ENCODE measurements at regions not wholly inside any gene's neighbourhood (a gene's known extent, or its start where the extent isn't known, plus 50 kb on each side); places are given as distances from the start of the nearest gene placed in this dataset.

DNA sequence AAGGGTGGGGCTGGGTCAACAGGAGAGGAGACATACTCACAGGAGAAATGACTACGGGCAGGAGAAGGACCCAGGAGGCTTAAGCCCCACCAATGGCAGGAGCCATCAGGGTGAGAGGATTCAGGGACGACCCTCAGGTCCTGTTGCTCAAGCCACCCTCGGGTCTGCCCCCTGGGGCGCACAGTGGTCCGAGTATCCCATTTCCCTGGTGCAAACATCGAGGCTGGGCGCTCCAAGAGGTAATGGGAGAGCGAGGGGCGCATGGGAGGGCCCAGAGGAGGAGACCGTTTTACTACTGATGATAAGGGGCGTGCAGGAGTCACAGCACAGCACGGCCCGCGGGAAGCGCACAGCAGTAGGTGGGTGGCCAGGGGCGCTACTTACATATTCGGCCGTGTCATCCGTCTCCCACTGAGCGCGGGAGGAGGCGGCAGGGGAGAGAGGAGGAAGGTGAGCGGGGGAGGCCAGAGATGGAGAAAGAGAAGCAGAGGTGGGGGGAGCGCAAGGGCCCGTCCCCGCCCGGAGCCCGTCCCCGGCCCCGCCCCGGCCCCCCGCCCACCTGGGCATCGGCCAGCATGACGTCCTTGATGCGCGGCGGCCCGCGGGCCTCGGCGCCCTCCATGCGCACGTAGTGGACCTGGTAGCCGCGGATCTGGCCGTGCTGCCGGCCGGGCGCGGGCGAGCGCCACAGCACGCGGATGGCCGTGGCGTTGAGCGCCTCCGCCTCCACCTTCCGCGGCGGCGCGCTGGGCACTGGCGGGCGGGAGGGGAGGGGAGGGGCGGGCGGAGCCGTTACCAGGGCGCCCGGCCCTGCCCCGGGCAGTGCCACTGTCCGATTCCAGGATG, 111.5 kb downstream of the PTPRS start:
- Histone ChIP-seq H3K9me3 (no peaks in the 10 kb centered on the region), H3K4me1 (peaks cover 9% of the 10 kb centered on the region; the same call in 2 of the 3 replicates), H3K27ac (peak overlapping the region; percentile 76 to 93), H3K4me3 (peak overlapping the region; percentile 47), H3K4me2 (peak overlapping the region; percentile 79)
- CTCF ChIA-PET: no interaction called here
- peak; percentile 23 to 56 for DNase-seq (ENCODE audit: low read depth in 1 of 2, low spot score in 1 of 2)
- TF ChIP-seq RCOR1 (IDR thresholded peaks at IDR 0.05; ENCODE audit: low read depth, low read length): no peak
- no peak for TF ChIP-seq RARB (CRISPR knock-in tag; IDR thresholded peaks at IDR 0.05)
- TF ChIP-seq ZNF302 (CRISPR knock-in tag; IDR thresholded peaks at IDR 0.05): no peak
- no peak for TF ChIP-seq MAZ (IDR thresholded peaks at IDR 0.05; ENCODE audit: borderline replicate concordance, low read depth, low read length)
- TF ChIP-seq, protein P1, sequence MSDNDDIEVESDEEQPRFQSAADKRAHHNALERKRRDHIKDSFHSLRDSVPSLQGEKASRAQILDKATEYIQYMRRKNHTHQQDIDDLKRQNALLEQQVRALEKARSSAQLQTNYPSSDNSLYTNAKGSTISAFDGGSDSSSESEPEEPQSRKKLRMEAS (IDR thresholded peaks at IDR 0.05): peak; percentile 9; the same call in 1 of the 2 replicates
- TF ChIP-seq JUN (IDR thresholded peaks at IDR 0.05): peak in 1 of 2 experiments; percentile 30; a peak in 1 of 5 replicates
- TF ChIP-seq NFE2L2 (conservative IDR thresholded peaks at IDR 0.05; ENCODE audit: low read length): no peak
- no peak for TF ChIP-seq HDAC2 (IDR thresholded peaks at IDR 0.05)
- TF ChIP-seq, protein P2, sequence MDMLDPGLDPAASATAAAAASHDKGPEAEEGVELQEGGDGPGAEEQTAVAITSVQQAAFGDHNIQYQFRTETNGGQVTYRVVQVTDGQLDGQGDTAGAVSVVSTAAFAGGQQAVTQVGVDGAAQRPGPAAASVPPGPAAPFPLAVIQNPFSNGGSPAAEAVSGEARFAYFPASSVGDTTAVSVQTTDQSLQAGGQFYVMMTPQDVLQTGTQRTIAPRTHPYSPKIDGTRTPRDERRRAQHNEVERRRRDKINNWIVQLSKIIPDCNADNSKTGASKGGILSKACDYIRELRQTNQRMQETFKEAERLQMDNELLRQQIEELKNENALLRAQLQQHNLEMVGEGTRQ (IDR thresholded peaks at IDR 0.05): no peak
- TF ChIP-seq HOXA7 (CRISPR knock-in tag; IDR thresholded peaks at IDR 0.05): no peak
- no peak for TF ChIP-seq EHMT2 (IDR thresholded peaks at IDR 0.05; ENCODE audit: low read depth)
- 33% methylated on average over 17 of the region's 72 CpGs for WGBS (ENCODE audit: missing lambda C conversion rate)
- FAIRE-seq: no peak
- POLR2A ChIA-PET: no interaction called here
- peak; percentile 83 to 86 for ATAC-seq

DNA sequence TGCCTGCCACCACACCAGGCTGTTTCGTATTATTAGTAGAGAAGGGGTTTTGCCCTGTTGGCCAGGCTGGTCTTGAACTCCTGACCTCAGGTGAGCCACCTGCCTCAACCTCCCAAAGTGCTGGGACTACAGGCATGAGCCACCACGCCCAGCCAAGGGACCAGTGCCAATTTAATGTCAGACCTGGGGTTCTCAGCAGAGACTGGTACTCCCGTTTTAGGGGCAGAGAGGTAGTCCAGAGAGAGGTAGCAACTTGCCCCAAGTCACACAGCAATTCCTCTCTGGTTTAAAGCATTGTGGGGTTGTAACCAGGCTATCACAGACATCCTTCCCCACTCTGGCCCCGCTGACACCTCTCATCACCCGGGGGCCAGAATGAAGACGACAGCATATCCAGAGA, 112.1 kb downstream of the PTPRS start:
- POLR2A ChIA-PET: no interaction called here
- no peak for DNase-seq (ENCODE audit: low read depth in 1 of 2, low spot score in 1 of 2)
- H3K4me2 ChIP-seq: peak overlapping the region; percentile 79; the same call in 1 of the 3 replicates
- no peak overlapping the region; the same call in 2 of the 3 replicates for H3K4me3 ChIP-seq
- no peaks in the 10 kb centered on the region for H3K9me3 ChIP-seq
- no peak for FAIRE-seq
- H3K4me1 ChIP-seq: peaks cover 9% of the 10 kb centered on the region; the same call in 2 of the 3 replicates
- TF ChIP-seq RNF2 (IDR thresholded peaks at IDR 0.05; ENCODE audit: borderline replicate concordance, low read depth) (no peak), NR3C1 (IDR thresholded peaks at IDR 0.05) (no peak), HOXB5 (CRISPR knock-in tag; IDR thresholded peaks at IDR 0.05) (no peak), MAFK (IDR thresholded peaks at IDR 0.05; ENCODE audit: partially characterized antibody) (no peak), ZNF302 (CRISPR knock-in tag; IDR thresholded peaks at IDR 0.05) (no peak), MAZ (IDR thresholded peaks at IDR 0.05; ENCODE audit: borderline replicate concordance, low read depth, low read length) (no peak), GATA3 (IDR thresholded peaks at IDR 0.05; ENCODE audit: borderline replicate concordance) (no peak), FOSB (CRISPR knock-in tag; IDR thresholded peaks at IDR 0.05) (no peak), ESRRA (IDR thresholded peaks at IDR 0.05; ENCODE audit: borderline replicate concordance, low read length) (no peak), KDM5A (IDR thresholded peaks at IDR 0.05) (no peak), NFE2L2 (conservative IDR thresholded peaks at IDR 0.05; ENCODE audit: low read length) (no peak), SREBF2 (IDR thresholded peaks at IDR 0.05) (no peak), TFCP2L1 (CRISPR knock-in tag; IDR thresholded peaks at IDR 0.05) (no peak)
- TF ChIP-seq, protein P3, sequence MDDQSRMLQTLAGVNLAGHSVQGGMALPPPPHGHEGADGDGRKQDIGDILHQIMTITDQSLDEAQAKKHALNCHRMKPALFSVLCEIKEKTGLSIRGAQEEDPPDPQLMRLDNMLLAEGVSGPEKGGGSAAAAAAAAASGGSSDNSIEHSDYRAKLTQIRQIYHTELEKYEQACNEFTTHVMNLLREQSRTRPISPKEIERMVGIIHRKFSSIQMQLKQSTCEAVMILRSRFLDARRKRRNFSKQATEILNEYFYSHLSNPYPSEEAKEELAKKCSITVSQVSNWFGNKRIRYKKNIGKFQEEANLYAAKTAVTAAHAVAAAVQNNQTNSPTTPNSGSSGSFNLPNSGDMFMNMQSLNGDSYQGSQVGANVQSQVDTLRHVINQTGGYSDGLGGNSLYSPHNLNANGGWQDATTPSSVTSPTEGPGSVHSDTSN (IDR thresholded peaks at IDR 0.05): no peak
- TF ChIP-seq, protein P4, sequence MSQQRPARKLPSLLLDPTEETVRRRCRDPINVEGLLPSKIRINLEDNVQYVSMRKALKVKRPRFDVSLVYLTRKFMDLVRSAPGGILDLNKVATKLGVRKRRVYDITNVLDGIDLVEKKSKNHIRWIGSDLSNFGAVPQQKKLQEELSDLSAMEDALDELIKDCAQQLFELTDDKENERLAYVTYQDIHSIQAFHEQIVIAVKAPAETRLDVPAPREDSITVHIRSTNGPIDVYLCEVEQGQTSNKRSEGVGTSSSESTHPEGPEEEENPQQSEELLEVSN (IDR thresholded peaks at IDR 0.05; ENCODE audit: borderline replicate concordance, low read depth): no peak
- H3K27ac ChIP-seq: peak overlapping the region in 1 of 2 experiments; percentile 93; a peak in 2 of 6 replicates
- WGBS (ENCODE audit: missing lambda C conversion rate): 70% methylated on average over 5 of the region's 6 CpGs
- CTCF ChIA-PET: no interaction called here
- no peak for ATAC-seq

Measured in A549 (cell line).